BJ (cell line): ENCODE measurements at regions not wholly inside any gene's neighbourhood (a gene's known extent, or its start where the extent isn't known, plus 50 kb on each side); places are given as distances from the start of the nearest gene placed in this dataset.
A peak's percentile ranks its signal among the peaks of the same experiment; 100 is the strongest.

ENCODE experiments used
- CTCF ChIA-PET: fragments of 350-600 bp; formaldehyde crosslinking; extraction: SDS; loops from one replicate; lab custom pipeline; 2021; ENCODE audit warnings: antibody characterized with exemption, inconsistent platforms; lab: Yijun Ruan, JAX
- POLR2A ChIA-PET: fragments of 300-600 bp; sonication (Branson Sonifier 250); formaldehyde crosslinking; extraction: SDS; loops from one replicate; lab custom pipeline; 2021; ENCODE audit warnings: antibody characterized with exemption; lab: Charles Lee
- DNase-seq: peaks from one replicate; pipeline ENCODE4 v3.0.0-alpha.2; 2011; ENCODE audit warnings: low read depth
- H3K27me3 ChIP-seq: 2 replicates; pipeline ENCODE4 v1.6.0; 2011; ENCODE audit warnings: low read length; ENCODE audit not compliant: control insufficient read depth, insufficient read depth
- H3K36me3 ChIP-seq: 2 replicates; pipeline ENCODE4 v1.5.1; 2011; ENCODE audit warnings: low read length; ENCODE audit not compliant: control insufficient read depth, insufficient read depth
- H3K4me3 ChIP-seq: 2 replicates; pipeline ENCODE4 v1.5.1; 2011; ENCODE audit warnings: low read depth, mild to moderate bottlenecking, control low read depth, low read length
- CTCF ChIP-seq: IDR thresholded peaks from 2 replicates; pipeline ENCODE4 v1.5.1; 2011; ENCODE audit warnings: low read depth, mild to moderate bottlenecking, control low read depth, inconsistent platforms, low read length, moderate library complexity; ENCODE audit not compliant: insufficient read depth

DNA sequence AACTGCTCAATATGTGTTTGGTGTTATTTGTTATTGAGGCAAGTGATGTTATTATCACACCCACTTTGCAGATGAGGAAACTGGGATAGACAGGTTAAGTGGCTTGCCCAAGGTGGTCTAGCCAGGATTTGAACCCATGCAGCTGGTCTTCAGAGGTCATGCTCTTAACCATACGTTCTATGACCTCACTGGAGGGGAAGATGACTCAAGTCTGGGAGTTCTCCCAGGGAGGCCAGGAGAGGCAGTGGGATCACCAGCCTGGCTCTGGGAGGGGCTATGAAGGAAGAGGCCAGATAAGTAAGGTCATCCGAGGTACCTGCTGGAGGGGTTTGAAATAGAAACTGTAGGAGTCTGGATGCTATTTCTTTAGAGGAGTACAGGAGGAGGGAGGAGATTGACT is 95.3 kb downstream of the NAV1 start:
- Histone ChIP-seq H3K36me3 (peaks cover 11% of the 10 kb centered on the region), H3K27me3 (no peaks in the 10 kb centered on the region), H3K4me3 (no peak overlapping the region)
- TF ChIP-seq CTCF = no peak
- DNase-seq = no peak
- ChIA-PET CTCF (interaction anchor here (1.6 kb wide), 1 partner anchor 72 kb away, joined by 4 read pairs; no protein-coding TSS in a partner anchor), POLR2A (interaction anchor here (0.5 kb wide), 2 partner anchors 15 to 1261 kb away, joined by 3 to 25 read pairs; no protein-coding TSS in a partner anchor)

DNA sequence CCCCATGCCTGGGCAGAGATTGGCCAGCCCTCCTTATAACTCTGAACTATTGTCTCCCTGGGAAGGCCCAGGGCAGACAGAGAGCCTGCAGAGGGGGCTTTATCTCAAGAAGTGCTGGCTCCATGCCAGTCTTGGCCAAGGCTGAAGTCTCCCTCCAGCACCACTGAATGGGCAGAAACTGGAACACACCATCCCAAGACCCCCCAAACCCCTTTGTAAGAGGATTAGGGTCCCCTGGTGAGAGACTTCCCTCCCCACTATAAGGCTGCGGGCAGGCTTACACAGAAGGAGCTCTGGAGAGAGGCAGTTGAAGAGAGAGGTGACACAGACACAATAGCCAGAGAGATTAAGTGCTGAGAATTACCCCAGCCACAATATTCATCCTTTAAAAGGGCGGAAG is 97.2 kb downstream of the NAV1 start:
- CTCF ChIA-PET = interaction anchor here (0.6 to 2.1 kb wide), 4 partner anchors 9 to 109 kb away, joined by 3 to 6 read pairs (median 6); no protein-coding TSS in a partner anchor
- no peak overlapping the region for H3K4me3 ChIP-seq
- TF ChIP-seq CTCF = no peak
- no peak for DNase-seq
- POLR2A ChIA-PET = no interaction called here
- H3K36me3 ChIP-seq = peaks cover 11% of the 10 kb centered on the region
- H3K27me3 ChIP-seq = no peaks in the 10 kb centered on the region

GRCh38 chr1:201636510-201636971 is 97.6 kb downstream of the NAV1 start:
- no peak for TF ChIP-seq CTCF
- ChIA-PET POLR2A (interaction anchor here (0.6 kb wide), 1 partner anchor 245 kb away, joined by 3 read pairs; no protein-coding TSS in a partner anchor), CTCF (interaction anchor here (0.6 to 2.1 kb wide), 4 partner anchors 9 to 109 kb away, joined by 3 to 6 read pairs (median 6); no protein-coding TSS in a partner anchor)
- Histone ChIP-seq H3K36me3 (peaks cover 14% of the 10 kb centered on the region), H3K27me3 (no peaks in the 10 kb centered on the region), H3K4me3 (no peak overlapping the region)
- DNase-seq = peak; percentile 40

DNA sequence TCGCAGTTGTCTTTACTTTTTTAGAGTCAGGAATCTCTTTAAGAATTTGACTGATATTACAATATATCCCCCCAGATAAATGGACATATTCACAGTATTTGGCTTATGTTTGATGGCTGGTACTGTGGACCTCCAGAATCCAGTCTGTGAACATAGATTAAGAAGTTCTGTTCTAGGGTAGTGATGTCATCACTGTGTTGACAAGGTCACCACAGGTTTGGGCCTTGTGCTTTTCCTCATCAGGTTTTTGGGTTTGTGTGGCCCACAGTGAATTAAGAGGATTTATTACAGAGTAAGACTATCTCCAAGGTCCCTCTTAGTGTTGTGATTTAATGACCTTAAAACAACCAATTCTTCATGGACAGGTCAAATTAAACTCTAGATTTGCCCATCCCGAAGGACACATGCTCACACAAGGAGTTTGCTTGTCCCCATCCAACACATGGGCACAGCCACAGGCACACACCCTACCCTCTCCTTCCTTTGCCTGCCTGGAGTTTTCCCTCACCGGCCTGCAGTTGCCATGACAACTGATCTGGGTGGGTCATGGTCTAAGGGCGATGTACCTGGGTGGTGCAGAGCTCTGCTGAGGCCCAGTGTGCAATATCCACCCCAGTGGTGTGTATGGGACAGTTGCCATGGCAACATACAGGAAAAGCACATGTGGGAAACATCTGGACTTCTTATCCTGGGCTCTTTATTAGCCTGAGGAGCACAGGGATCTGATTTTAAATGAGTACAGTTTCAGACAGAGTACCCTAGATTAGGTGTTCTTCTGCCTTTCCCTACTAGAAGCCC is 98.6 kb downstream of the NAV1 start:
- Histone ChIP-seq H3K36me3 (peaks cover 16% of the 10 kb centered on the region), H3K27me3 (no peaks in the 10 kb centered on the region), H3K4me3 (no peak overlapping the region)
- POLR2A ChIA-PET = no interaction called here
- TF ChIP-seq CTCF = no peak
- CTCF ChIA-PET = interaction anchor here (0.8 to 3.5 kb wide), 5 partner anchors 10 to 79 kb away, joined by 3 to 11 read pairs (median 6); no protein-coding TSS in a partner anchor
- peak; percentile 59 for DNase-seq

DNA sequence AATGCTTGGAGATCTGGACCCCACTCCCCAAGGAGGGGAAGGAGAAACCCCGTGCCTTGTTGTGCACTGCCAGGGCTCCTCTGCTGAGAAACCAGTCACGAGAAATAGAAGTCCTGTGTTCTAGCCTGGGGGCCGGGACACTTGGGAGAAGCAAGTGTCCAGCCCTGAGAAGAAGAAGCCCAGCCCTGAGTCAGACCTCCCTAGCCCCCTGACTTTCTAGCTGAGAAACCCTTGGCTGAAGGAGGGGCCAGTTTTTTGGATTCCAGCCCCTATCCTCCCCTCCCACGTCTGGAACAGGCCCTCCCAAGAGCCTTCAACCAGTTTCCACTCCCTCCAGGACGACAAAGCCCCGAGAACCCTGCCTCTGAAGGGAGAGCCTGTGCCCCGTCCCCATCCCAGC is 100.5 kb downstream of the NAV1 start:
- H3K36me3 ChIP-seq = peaks cover 10% of the 10 kb centered on the region
- ChIA-PET CTCF (interaction anchor here (3.5 kb wide), 1 partner anchor 10 kb away, joined by 11 read pairs; no protein-coding TSS in a partner anchor), POLR2A (no interaction called here)
- H3K4me3 ChIP-seq = no peak overlapping the region
- no peaks in the 10 kb centered on the region for H3K27me3 ChIP-seq
- TF ChIP-seq CTCF = no peak
- DNase-seq = no peak
